Fibroblast of pulmonary artery (primary cell): ENCODE measurements at regions not wholly inside any gene's neighbourhood (a gene's known extent, or its start where the extent isn't known, plus 50 kb on each side); places are given as distances from the start of the nearest gene placed in this dataset.

Source experiments
- DNase-seq: peaks from one replicate; pipeline ENCODE4 v3.0.0-alpha.2; 2010; ENCODE audit warnings: low read depth
- H3K4me3 ChIP-seq: replicated peaks from 2 replicates; pipeline ENCODE4 v1.5.1; 2011; ENCODE audit warnings: low read depth, mild to moderate bottlenecking, control low read depth, low read length, moderate library complexity
- TF ChIP-seq, protein P1 (sequence below): IDR thresholded peaks from 2 replicates; pipeline ENCODE4 v1.5.1; 2011; ENCODE audit warnings: mild to moderate bottlenecking, control low read depth, low read length, inconsistent platforms; ENCODE audit errors: missing control alignments

- H3K4me3 ChIP-seq, result no peak overlapping the region
- DNase-seq, result no peak
These were observed 127.6 kb upstream of the TFAP2D start for GRCh38 chr6:50585441-50586330.

GRCh38 chr6:50586331-50586675 is 127.0 kb upstream of the TFAP2D start:
- TF ChIP-seq, protein P1, sequence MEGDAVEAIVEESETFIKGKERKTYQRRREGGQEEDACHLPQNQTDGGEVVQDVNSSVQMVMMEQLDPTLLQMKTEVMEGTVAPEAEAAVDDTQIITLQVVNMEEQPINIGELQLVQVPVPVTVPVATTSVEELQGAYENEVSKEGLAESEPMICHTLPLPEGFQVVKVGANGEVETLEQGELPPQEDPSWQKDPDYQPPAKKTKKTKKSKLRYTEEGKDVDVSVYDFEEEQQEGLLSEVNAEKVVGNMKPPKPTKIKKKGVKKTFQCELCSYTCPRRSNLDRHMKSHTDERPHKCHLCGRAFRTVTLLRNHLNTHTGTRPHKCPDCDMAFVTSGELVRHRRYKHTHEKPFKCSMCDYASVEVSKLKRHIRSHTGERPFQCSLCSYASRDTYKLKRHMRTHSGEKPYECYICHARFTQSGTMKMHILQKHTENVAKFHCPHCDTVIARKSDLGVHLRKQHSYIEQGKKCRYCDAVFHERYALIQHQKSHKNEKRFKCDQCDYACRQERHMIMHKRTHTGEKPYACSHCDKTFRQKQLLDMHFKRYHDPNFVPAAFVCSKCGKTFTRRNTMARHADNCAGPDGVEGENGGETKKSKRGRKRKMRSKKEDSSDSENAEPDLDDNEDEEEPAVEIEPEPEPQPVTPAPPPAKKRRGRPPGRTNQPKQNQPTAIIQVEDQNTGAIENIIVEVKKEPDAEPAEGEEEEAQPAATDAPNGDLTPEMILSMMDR, result no peak
- DNase-seq, result no peak

More at GRCh38 chr6:50585441-50586330, 127.6 kb upstream of the TFAP2D start:
- TF ChIP-seq, protein P1, result no peak

GRCh38 chr6:50589751-50590470 is 123.4 kb upstream of the TFAP2D start:
- no peak for DNase-seq
- TF ChIP-seq, protein P1, result no peak
- no peak overlapping the region for H3K4me3 ChIP-seq

More at GRCh38 chr6:50586331-50586675, 127.0 kb upstream of the TFAP2D start:
- no peak overlapping the region for H3K4me3 ChIP-seq

DNA sequence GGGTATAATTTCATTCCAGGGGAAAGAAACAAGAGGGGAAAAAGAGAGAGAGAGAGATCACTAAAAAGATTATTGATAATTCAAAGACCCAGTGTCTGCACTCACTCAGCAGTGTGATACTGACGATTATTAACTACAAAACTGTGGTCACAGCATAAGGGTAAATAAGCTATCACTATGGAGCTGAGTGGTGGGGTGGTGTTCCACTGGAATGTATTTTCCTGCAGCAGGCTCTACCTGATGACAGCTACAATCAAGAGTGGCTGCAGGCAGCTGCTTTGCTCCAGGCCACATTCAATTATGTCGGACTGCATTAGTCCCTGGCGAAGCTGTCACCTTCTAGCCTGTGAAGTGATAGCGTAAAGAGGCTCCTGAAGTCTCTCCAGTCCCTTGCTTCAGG is 122.2 kb upstream of the TFAP2D start:
- TF ChIP-seq, protein P1, result no peak
- no peak for DNase-seq
- no peak overlapping the region for H3K4me3 ChIP-seq

DNA sequence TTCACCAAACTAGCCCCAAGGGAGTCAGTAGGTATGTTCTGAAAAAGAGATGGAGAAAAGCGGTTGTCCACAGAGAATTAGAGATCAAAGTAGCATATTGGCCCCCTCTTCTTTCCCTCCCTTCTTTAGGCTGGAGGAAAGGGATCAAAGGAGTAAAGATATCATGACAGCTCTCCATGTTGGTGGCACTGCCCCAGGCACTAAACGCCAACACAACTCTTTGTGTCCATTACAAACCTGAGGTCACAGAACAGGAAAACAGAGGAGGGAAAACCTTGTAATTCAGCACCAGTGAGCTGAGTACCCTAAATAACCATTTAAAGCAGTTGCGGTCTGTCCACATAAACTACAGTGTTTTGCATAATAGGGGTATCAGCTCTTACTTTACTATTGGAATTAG is 113.0 kb upstream of the TFAP2D start:
- H3K4me3 ChIP-seq, result no peak overlapping the region
- DNase-seq, result no peak

DNA sequence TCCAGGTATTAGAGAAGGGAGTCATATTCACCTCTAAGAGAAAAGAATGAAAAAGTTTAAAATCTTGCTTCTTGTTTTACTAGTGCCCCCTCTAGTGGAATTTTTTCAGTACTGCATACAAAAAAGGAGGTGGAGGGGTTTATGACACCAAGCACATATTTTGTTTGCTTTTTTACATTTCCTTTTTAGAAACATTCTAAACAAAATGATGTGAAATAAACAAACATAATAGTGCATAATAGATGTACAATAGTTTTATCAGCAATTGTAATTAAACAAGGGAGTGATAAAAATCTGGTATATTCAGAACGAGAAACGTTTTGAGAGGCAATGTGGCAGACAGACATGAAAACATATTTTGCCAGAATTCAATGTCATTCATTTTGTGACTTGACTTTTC is 111.0 kb upstream of the TFAP2D start:
- H3K4me3 ChIP-seq, result no peak overlapping the region
- TF ChIP-seq, protein P1, result peak; percentile 75
- peak; percentile 44 for DNase-seq

More for the DNA sequence above, 113.0 kb upstream of the TFAP2D start:
- TF ChIP-seq, protein P1, result no peak
